ENCODE measurements at regions not wholly inside any gene's neighbourhood (a gene's known extent, or its start where the extent isn't known, plus 50 kb on each side); places are given as distances from the start of the nearest gene placed in this dataset.

GRCh38 chr2:59622599-59623308 is 930.7 kb downstream of the BCL11A start:
- Histone ChIP-seq H3K79me2 (ENCODE audit: control insufficient read depth, insufficient read depth, low read length) (no peaks in the 10 kb centered on the region), H3K36me3 (replicated peaks in 1 of 2; ENCODE audit: control extremely low read depth in 1 of 2, control insufficient read depth in 1 of 2, extremely low read depth in 1 of 2, insufficient read depth in 2 of 2, low read length in 1 of 2) (no peaks in the 10 kb centered on the region), H3K4me3 (ENCODE audit: control extremely low read depth in 1 of 5, extremely low read depth in 1 of 5, insufficient read depth in 1 of 5, low read depth in 2 of 5, low read length in 4 of 5) (no peak overlapping the region), H3K27me3 (replicated peaks in 1 of 4; ENCODE audit: control extremely low read depth in 1 of 4, control insufficient read depth in 3 of 4, insufficient read depth in 4 of 4, low read length in 3 of 4) (no peaks in the 10 kb centered on the region), H2AFZ (ENCODE audit: insufficient read depth, low read depth, low read length, poor library complexity, severe bottlenecking) (no peak overlapping the region), H4K20me1 (ENCODE audit: control insufficient read depth, insufficient read depth, low read length, poor library complexity, severe bottlenecking) (no peaks in the 10 kb centered on the region), H3K4me1 (ENCODE audit: control insufficient read depth in 2 of 2, insufficient read depth in 2 of 2, low read length in 2 of 2) (peaks cover 13 to 26% of the 10 kb centered on the region in 2 donors), H3K4me2 (replicated peaks; ENCODE audit: low read depth, low read length, poor library complexity, severe bottlenecking) (peak overlapping the region; percentile 20), H3K27ac (ENCODE audit: low read length in 2 of 2) (no peak overlapping the region), H3K9me3 (ENCODE audit: control extremely low read depth in 1 of 3, control insufficient read depth in 2 of 3, insufficient read depth in 1 of 3, low read length in 2 of 3) (peaks cover under 1 to 2% (median 1%) of the 10 kb centered on the region in 3 donors), H3K9ac (ENCODE audit: low read length) (no peak overlapping the region)
- DNase-seq (peak; percentile 23), ATAC-seq (ENCODE audit: low read depth) (peak; percentile 36)
- intact Hi-C loops (cut with micrococcal nuclease): no loop called here
- Mint-ChIP-seq H3K27me3 (no peaks in the 10 kb centered on the region), H3K4me1 (peaks cover 28% of the 10 kb centered on the region), H3K9me3 (ENCODE audit: insufficient read depth) (no peaks in the 10 kb centered on the region), H3K4me3 (no peak overlapping the region), H3K27ac (peak overlapping the region; percentile 34)
- CTCF ChIA-PET: no interaction called here
- POLR2A ChIA-PET: no interaction called here
- no peak for TF ChIP-seq CTCF (IDR thresholded peaks at IDR 0.05)
- TF ChIP-seq EZH2 (IDR thresholded peaks at IDR 0.05; ENCODE audit: borderline replicate concordance, insufficient read depth, low read depth, low read length, poor library complexity, severe bottlenecking): no peak

DNA sequence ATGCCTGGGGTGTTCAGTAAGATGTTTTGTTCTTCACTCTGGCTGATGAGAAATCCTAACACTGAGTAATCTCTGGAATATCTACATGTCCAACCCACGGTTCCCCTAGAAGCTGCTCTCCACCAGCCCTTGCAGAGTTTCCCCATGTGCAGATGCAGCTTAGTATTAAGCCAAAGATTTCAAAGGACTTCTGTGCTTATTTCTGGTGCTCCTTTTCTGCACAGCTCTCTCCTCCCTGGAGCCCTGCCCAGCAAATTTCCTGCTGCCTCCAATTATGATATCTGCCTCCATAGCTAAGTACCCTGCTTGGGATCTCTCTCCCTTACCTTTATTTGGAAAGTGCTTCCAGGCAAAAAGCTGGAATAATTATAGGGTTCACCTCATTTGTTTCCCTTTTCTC is 949.3 kb downstream of the BCL11A start:
- H3K27ac ChIP-seq (ENCODE audit: low read length in 2 of 2): no peak overlapping the region
- H2AFZ ChIP-seq (ENCODE audit: insufficient read depth, low read depth, low read length, poor library complexity, severe bottlenecking): no peak overlapping the region
- intact Hi-C loops (cut with micrococcal nuclease): no loop called here
- H3K27me3 ChIP-seq (replicated peaks in 1 of 4; ENCODE audit: control extremely low read depth in 1 of 4, control insufficient read depth in 3 of 4, insufficient read depth in 4 of 4, low read length in 3 of 4): no peaks in the 10 kb centered on the region
- Mint-ChIP-seq H3K4me1 (no peaks in the 10 kb centered on the region), H3K9me3 (ENCODE audit: insufficient read depth) (peaks cover 3% of the 10 kb centered on the region), H3K27ac (no peak overlapping the region), H3K27me3 (peaks cover 10% of the 10 kb centered on the region), H3K4me3 (no peak overlapping the region)
- no peaks in the 10 kb centered on the region for H3K79me2 ChIP-seq (ENCODE audit: control insufficient read depth, insufficient read depth, low read length)
- ATAC-seq (ENCODE audit: low read depth): no peak
- peaks cover 4 to 24% (median 15%) of the 10 kb centered on the region in 3 donors for H3K9me3 ChIP-seq (ENCODE audit: control extremely low read depth in 1 of 3, control insufficient read depth in 2 of 3, insufficient read depth in 1 of 3, low read length in 2 of 3)
- CTCF ChIA-PET: interaction anchor here (1.0 kb wide), 1 partner anchor 8 kb away, joined by 3 read pairs; no protein-coding TSS in a partner anchor
- no peak overlapping the region for H3K4me2 ChIP-seq (replicated peaks; ENCODE audit: low read depth, low read length, poor library complexity, severe bottlenecking)
- no peak overlapping the region for H3K9ac ChIP-seq (ENCODE audit: low read length)
- H3K4me3 ChIP-seq (ENCODE audit: control extremely low read depth in 1 of 5, extremely low read depth in 1 of 5, insufficient read depth in 1 of 5, low read depth in 2 of 5, low read length in 4 of 5): no peak overlapping the region
- no peak for DNase-seq
- 55% methylated on average over 1 of the region's 1 CpG for WGBS (ENCODE audit: insufficient coverage)
- no peaks in the 10 kb centered on the region for H3K36me3 ChIP-seq (replicated peaks in 1 of 2; ENCODE audit: control extremely low read depth in 1 of 2, control insufficient read depth in 1 of 2, extremely low read depth in 1 of 2, insufficient read depth in 2 of 2, low read length in 1 of 2)
- POLR2A ChIA-PET: no interaction called here
- no peaks in the 10 kb centered on the region for H4K20me1 ChIP-seq (ENCODE audit: control insufficient read depth, insufficient read depth, low read length, poor library complexity, severe bottlenecking)
- no peaks in the 10 kb centered on the region for H3K4me1 ChIP-seq (ENCODE audit: control insufficient read depth in 2 of 2, insufficient read depth in 2 of 2, low read length in 2 of 2)
- TF ChIP-seq EZH2 (IDR thresholded peaks at IDR 0.05; ENCODE audit: borderline replicate concordance, insufficient read depth, low read depth, low read length, poor library complexity, severe bottlenecking): no peak
- no peak for TF ChIP-seq CTCF (IDR thresholded peaks at IDR 0.05)
